Transverse colon (tissue), 4 donors: ENCODE measurements at regions not wholly inside any gene's neighbourhood (a gene's known extent, or its start where the extent isn't known, plus 50 kb on each side); places are given as distances from the start of the nearest gene placed in this dataset.

Experiments
- DNase-seq: peaks from one replicate; pipeline ENCODE4 v3.0.0-alpha.2; 2019
- H3K27ac ChIP-seq, 4 donors: fragments of 200-600 bp; sonication (generic); 2 replicates each; pipeline ENCODE4 v1.5.1; 2016 to 2018; ENCODE audit warnings: inconsistent platforms in 4 of 4
- H3K27me3 ChIP-seq: fragments of 200-600 bp; sonication (generic); 2 replicates; pipeline ENCODE4 v1.5.1; 2017; ENCODE audit warnings: inconsistent platforms
- H3K36me3 ChIP-seq, 4 donors: fragments of 200-600 bp; sonication (generic); 2 replicates each; pipeline ENCODE4 v1.5.1; 2017 to 2019; ENCODE audit warnings: inconsistent platforms in 4 of 4
- H3K4me1 ChIP-seq, 4 donors: fragments of 200-600 bp; sonication (generic); 2 replicates each; pipeline ENCODE4 v1.5.1; 2017 to 2020; ENCODE audit warnings: inconsistent platforms in 4 of 4
- H3K4me3 ChIP-seq, 4 donors: fragments of 200-600 bp; sonication (generic); 1 replicate in 1 of 4; 2 replicates in 3 of 4; pipeline versions ENCODE4 v1.5.1 to v1.6.1; 2017 to 2019; ENCODE audit warnings: inconsistent platforms in 4 of 4
- H3K9me3 ChIP-seq, 2 donors: fragments of 200-600 bp; sonication (generic); 2 replicates each; pipeline ENCODE4 v1.5.1; 2017 to 2019; ENCODE audit warnings: inconsistent platforms in 2 of 2
- CTCF ChIP-seq, 5 experiments: fragments of 200-600 bp in 3 of 5; fragments of 450-650 bp in 2 of 5; sonication (generic) in 3 of 5; IDR thresholded peaks; 1 replicate in 2 of 5; 2 replicates in 3 of 5; pipeline ENCODE4 v1.5.1; 2016 to 2017; ENCODE audit warnings: antibody characterized with exemption in 5 of 5, inconsistent platforms in 3 of 5, mild to moderate bottlenecking in 2 of 5, moderate library complexity in 1 of 5
- EP300 ChIP-seq: sonication (generic); formaldehyde crosslinking; IDR thresholded peaks from one replicate; pipeline ENCODE4 v1.6.1; 2017; ENCODE audit warnings: antibody characterized with exemption, low read depth
- POLR2A ChIP-seq: fragments of 450-650 bp; IDR thresholded peaks from one replicate; pipeline ENCODE4 v1.6.1; 2016; ENCODE audit warnings: antibody characterized with exemption, mild to moderate bottlenecking, moderate library complexity
- POLR2AphosphoS5 ChIP-seq, 3 donors: sonication (generic); formaldehyde crosslinking; IDR thresholded peaks; one replicate each; pipeline ENCODE4 v1.6.1; 2016; ENCODE audit warnings: antibody characterized with exemption in 3 of 3
- WGBS, 2 donors: methylation state at CpG; one replicate each; pipeline ENCODE4 v1.1.5; 2018; ENCODE audit warnings: low coverage in 1 of 2; 5-methylcytosine and 5-hydroxymethylcytosine counted together
- in situ Hi-C, 4 donors: fragments of 200-750 bp; cut with MboI; loops; one replicate each; pipeline versions ENCODE4 v1.15.0 to v1.15.1; 2017; ENCODE audit warnings: low sequenced_read_pairs in 3 of 4, low pct_ligation_motif_present in 1 of 4, low pct_unique_long_range_greater_than_20kb in 1 of 4
- intact Hi-C: fragments of 100-400 bp; cut with DNase I; formaldehyde crosslinking; loops from one replicate; pipeline ENCODE4 v1.15.1; 2023; ENCODE audit warnings: low total_unique reads

GRCh38 chr7:106957766-106958165 is 86.7 kb upstream of the PRKAR2B start:
- in situ Hi-C loops (loop anchor here in 1 of 4 donors (10.0 kb wide), 1 partner anchor 187 kb away; no protein-coding TSS in a partner anchor), intact Hi-C loops (no loop called here)
- Histone ChIP-seq H3K4me3 (no peak overlapping the region), H3K4me1 (peaks cover 0 to 2% (median 0%) of the 10 kb centered on the region in 4 donors), H3K27me3 (no peaks in the 10 kb centered on the region), H3K36me3 (no peaks in the 10 kb centered on the region), H3K27ac (no peak overlapping the region), H3K9me3 (no peaks in the 10 kb centered on the region)
- TF ChIP-seq CTCF (IDR thresholded peaks at IDR 0.05) (no peak), POLR2A (no peak), EP300 (no peak), POLR2AphosphoS5 (IDR thresholded peaks at IDR 0.05) (no peak)
- no peak for DNase-seq
- WGBS, 2 donors = 80 to 92% methylated on average over 1 to 2 of the region's 2 CpGs

GRCh38 chr7:106959753-106960152 is 84.8 kb upstream of the PRKAR2B start:
- no peak for DNase-seq
- intact Hi-C loops = no loop called here
- in situ Hi-C loops = loop anchor here in 1 of 4 donors (10.0 kb wide), 1 partner anchor 185 kb away; no protein-coding TSS in a partner anchor

GRCh38 chr7:106962751-106963150 is 81.8 kb upstream of the PRKAR2B start:
- H3K4me1 ChIP-seq = no peaks in the 10 kb centered on the region
- H3K4me3 ChIP-seq = no peak overlapping the region
- TF ChIP-seq EP300 = no peak
- no peak for TF ChIP-seq POLR2AphosphoS5 (IDR thresholded peaks at IDR 0.05)
- no peak for TF ChIP-seq CTCF (IDR thresholded peaks at IDR 0.05)
- no peak for TF ChIP-seq POLR2A
- H3K36me3 ChIP-seq = no peaks in the 10 kb centered on the region
- H3K27me3 ChIP-seq = no peaks in the 10 kb centered on the region
- intact Hi-C loops = no loop called here
- in situ Hi-C loops = no loop called here
- no peak overlapping the region for H3K27ac ChIP-seq
- H3K9me3 ChIP-seq = no peaks in the 10 kb centered on the region
- no peak for DNase-seq
- 88 to 100% methylated on average over 2 of the region's 2 CpGs for WGBS, 2 donors

More at GRCh38 chr7:106959753-106960152, 84.8 kb upstream of the PRKAR2B start:
- H3K27ac ChIP-seq = no peak overlapping the region
- 40% methylated on average over 2 of the region's 2 CpGs; no CpG with 5 or more reads in 1 of the 2 donors for WGBS, 2 donors
- H3K4me1 ChIP-seq = no peaks in the 10 kb centered on the region
- H3K9me3 ChIP-seq = no peaks in the 10 kb centered on the region
- TF ChIP-seq POLR2AphosphoS5 (IDR thresholded peaks at IDR 0.05) (no peak), POLR2A (no peak), CTCF (IDR thresholded peaks at IDR 0.05) (no peak)
- H3K27me3 ChIP-seq = no peaks in the 10 kb centered on the region
- H3K4me3 ChIP-seq = no peak overlapping the region
- no peaks in the 10 kb centered on the region for H3K36me3 ChIP-seq

- no peak for DNase-seq
- no peak overlapping the region for H3K4me3 ChIP-seq
- no peaks in the 10 kb centered on the region for H3K36me3 ChIP-seq
- in situ Hi-C loops = no loop called here
- 46 to 57% methylated on average over 3 of the region's 3 CpGs for WGBS, 2 donors
- no peak for TF ChIP-seq POLR2A
- TF ChIP-seq CTCF (IDR thresholded peaks at IDR 0.05) = no peak
- no peak for TF ChIP-seq EP300
- no peak for TF ChIP-seq POLR2AphosphoS5 (IDR thresholded peaks at IDR 0.05)
- no peaks in the 10 kb centered on the region for H3K4me1 ChIP-seq
- H3K9me3 ChIP-seq = no peaks in the 10 kb centered on the region
- H3K27me3 ChIP-seq = no peaks in the 10 kb centered on the region
- no peak overlapping the region for H3K27ac ChIP-seq
- intact Hi-C loops = no loop called here
Measured at GRCh38 chr7:106964466-106964865, 80.0 kb upstream of the PRKAR2B start.
